ENCODE measurements at regions not wholly inside any gene's neighbourhood (a gene's known extent, or its start where the extent isn't known, plus 50 kb on each side); places are given as distances from the start of the nearest gene placed in this dataset.

- DNase-seq: no peak
Measured at GRCh38 chrX:39361736-39362135, 560.5 kb downstream of the MID1IP1 start.

- no peak for DNase-seq
Measured at GRCh38 chrX:39367416-39367815, 566.2 kb downstream of the MID1IP1 start.

- DNase-seq: no peak
Measured at GRCh38 chrX:39372115-39372514, 570.9 kb downstream of the MID1IP1 start.

- DNase-seq: no peak
Measured at GRCh38 chrX:39377157-39377556, 575.9 kb downstream of the MID1IP1 start.

- no peak for DNase-seq
Measured at GRCh38 chrX:39377773-39378172, 576.5 kb downstream of the MID1IP1 start.

- DNase-seq: no peak
Measured at GRCh38 chrX:39381422-39381821, 580.2 kb downstream of the MID1IP1 start.

- no peak for DNase-seq
Measured at GRCh38 chrX:39384996-39385395, 583.7 kb downstream of the MID1IP1 start.

GRCh38 chrX:39388730-39389129, 587.5 kb downstream of the MID1IP1 start:
- DNase-seq: no peak

GRCh38 chrX:39396358-39396995, 595.2 kb downstream of the MID1IP1 start:
- DNase-seq: peak; percentile 79

- no peak for DNase-seq
Measured at GRCh38 chrX:39397561-39398199, 596.4 kb downstream of the MID1IP1 start.

- no peak for DNase-seq
Measured at GRCh38 chrX:39398215-39398962, 597.1 kb downstream of the MID1IP1 start.

- no peak for DNase-seq
Measured at GRCh38 chrX:39398963-39399261, 597.7 kb downstream of the MID1IP1 start.

- DNase-seq: no peak
Measured at GRCh38 chrX:39399387-39399786, 598.1 kb downstream of the MID1IP1 start.

GRCh38 chrX:39401483-39402110, 600.3 kb downstream of the MID1IP1 start:
- DNase-seq: no peak

- no peak for DNase-seq
Measured at GRCh38 chrX:39402158-39402557, 600.9 kb downstream of the MID1IP1 start.

GRCh38 chrX:39406799-39407198, 605.5 kb downstream of the MID1IP1 start:
- DNase-seq: no peak

- no peak for DNase-seq
Measured at GRCh38 chrX:39409246-39409917, 608.1 kb downstream of the MID1IP1 start.

GRCh38 chrX:39414290-39414854, 613.1 kb downstream of the MID1IP1 start:
- DNase-seq: no peak

- no peak for DNase-seq
Measured at GRCh38 chrX:39416547-39417260, 615.4 kb downstream of the MID1IP1 start.

GRCh38 chrX:39418254-39418704, 617.0 kb downstream of the MID1IP1 start:
- no peak for DNase-seq

GRCh38 chrX:39418731-39419638, 617.7 kb downstream of the MID1IP1 start:
- no peak for DNase-seq

All from NCI-H524 treated with DMSO at 0.1 percent for 48 hours (cell line).